HG03175 (cell line): ENCODE measurements at regions not wholly inside any gene's neighbourhood (a gene's known extent, or its start where the extent isn't known, plus 50 kb on each side); places are given as distances from the start of the nearest gene placed in this dataset.

Experiments
- ATAC-seq: cut with Tn5 transposase; IDR thresholded peaks from one replicate; pipeline ENCODE4 v1.9.1; 2021; ENCODE audit warnings: mild to moderate bottlenecking, moderate library complexity; ENCODE audit not compliant: unreplicated experiment

GRCh38 chr4:62913065-62913464 lies 1496.2 kb downstream of the TECRL start:
- no peak for ATAC-seq

GRCh38 chr4:62912531-62912930 lies 1496.7 kb downstream of the TECRL start:
- ATAC-seq = no peak

DNA sequence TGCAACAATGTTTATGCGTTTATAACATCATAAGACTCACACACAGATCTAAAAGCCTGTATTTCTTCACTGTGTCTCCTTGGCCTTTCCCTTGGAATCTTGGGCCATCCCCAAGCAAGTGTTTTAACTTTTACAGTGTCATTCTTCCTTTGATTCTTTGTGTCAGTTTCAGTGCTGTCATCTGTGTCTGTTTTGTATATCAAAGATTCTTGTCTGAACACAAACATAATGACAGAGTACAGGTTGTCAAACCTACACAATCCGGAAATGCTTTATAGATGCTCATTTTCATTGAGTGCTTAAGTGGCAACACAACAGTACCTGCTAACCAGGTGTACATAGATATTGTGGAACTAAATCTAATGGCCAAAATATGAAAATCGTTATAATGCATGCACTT lies 1500.0 kb downstream of the TECRL start:
- ATAC-seq = no peak

DNA sequence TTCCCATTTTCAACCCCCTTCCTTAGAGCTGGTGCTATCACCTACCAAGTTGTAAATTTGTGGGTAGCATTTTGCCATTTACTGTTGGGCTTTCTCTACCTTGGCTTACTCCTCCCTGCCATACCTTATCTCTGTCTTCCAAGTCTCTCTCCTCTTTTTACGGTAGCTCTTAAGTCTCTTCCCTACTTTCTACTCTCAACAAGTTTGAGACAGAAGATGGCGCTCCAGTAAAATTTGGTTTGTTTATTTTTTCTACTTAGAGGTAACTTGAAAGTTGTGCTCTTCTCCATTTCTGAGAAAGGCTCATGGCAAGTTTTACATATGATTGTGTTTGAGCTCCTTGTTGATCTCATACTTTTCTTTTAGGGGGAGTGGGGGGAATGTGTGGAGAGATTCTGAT lies 1508.1 kb downstream of the TECRL start:
- no peak for ATAC-seq

- ATAC-seq = no peak
Measured at GRCh38 chr4:62899646-62900364, 1509.4 kb downstream of the TECRL start.

DNA sequence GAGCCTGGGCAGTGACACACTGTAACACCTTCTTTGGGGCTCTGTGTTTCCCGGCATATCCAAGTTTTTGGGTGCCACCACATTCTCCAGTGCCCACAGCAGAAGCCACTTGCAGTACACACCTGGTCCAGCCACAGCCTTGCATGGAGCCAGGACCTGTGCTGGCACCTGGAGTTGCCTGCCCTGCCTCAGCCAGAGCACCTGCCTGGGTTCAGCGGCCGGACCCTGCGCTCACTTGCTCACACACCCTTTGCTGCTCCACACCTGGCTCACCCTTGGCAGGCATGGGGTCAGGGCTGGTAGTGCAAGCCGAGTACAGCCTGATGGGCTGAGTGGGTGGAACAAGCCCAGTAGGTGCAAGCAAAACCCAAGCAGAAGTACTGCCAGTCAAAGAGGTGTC lies 1511.1 kb downstream of the TECRL start:
- no peak for ATAC-seq

DNA sequence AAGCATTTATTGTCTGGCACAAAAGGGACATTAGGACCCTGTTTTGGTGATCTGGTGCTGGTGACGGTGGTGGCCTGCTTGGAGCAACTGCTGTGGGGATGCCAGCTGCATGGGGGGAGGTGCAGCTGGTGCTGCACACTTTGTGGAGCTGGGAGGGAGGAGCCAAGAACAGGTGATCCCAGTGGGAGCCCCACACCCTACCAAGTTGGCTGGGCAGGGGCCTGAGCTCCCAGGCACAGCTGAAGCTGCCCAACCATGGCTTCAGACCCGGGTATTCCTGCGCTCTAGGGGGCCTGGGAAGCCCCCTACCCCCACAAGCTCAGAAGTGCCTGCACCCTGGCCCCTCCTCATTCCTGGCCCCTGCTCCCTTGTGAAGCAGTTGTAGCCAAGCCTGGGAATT lies 1512.5 kb downstream of the TECRL start:
- ATAC-seq = no peak

DNA sequence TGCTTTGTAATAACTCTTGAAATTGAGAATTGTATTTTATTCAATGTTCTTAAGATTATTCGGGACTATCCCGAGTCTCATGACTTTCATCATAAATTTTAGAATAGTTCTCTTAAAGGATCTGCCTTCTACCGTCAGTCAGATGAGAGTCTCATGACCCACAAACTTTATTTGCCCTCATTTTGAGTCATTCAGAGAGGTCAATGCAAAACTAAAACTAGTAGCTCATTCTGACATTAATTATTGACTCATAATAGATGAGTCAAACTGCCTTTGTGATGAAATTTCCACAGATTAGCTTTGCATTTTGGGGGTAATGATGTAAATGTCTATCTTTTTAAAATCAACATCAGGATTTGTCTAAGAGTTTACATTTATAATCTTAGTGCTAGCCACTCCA lies 1527.3 kb downstream of the TECRL start:
- no peak for ATAC-seq

- no peak for ATAC-seq
Measured at GRCh38 chr4:62881210-62881609, 1528.0 kb downstream of the TECRL start.

- no peak for ATAC-seq
Measured at GRCh38 chr4:62872856-62873255, 1536.4 kb downstream of the TECRL start.

- no peak for ATAC-seq
Measured at GRCh38 chr4:62871078-62871477, 1538.2 kb downstream of the TECRL start.

DNA sequence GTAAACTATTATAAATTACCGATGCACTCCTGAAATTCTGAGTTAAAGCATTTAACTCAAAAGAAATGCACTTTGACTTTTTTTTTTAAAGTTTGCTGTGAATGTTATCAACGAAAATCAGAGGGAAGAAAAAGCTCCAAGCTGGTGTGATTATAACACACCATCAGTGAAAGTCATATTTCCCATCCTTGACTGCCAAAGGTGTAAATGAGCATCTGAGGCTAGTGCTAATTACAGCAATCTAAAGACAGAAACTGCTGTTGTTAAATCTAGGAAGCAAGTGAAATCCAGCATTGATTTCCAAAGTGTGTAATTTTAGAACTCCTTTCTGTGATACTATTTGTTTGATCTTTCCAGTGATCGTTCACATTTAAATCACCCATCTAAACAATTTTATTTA lies 1538.8 kb downstream of the TECRL start:
- ATAC-seq = no peak

DNA sequence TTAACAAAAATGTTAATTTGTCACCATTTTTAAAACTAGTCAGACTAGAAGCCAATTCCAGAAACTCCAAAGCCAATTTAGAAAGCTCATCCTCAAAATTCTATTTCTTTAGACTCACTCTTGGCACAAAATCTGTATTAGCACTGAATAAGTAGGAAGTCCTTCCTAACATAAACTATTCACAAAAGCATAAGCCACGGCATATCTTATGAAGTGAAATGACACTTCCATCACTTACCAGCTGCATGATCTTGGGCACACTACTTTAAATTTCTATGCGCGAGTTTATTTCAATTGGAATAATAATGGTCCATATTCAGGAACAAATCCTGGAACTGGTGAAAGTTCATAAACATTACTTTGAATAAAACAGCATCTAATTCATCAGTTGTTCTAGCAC lies 1544.0 kb downstream of the TECRL start:
- ATAC-seq = no peak

DNA sequence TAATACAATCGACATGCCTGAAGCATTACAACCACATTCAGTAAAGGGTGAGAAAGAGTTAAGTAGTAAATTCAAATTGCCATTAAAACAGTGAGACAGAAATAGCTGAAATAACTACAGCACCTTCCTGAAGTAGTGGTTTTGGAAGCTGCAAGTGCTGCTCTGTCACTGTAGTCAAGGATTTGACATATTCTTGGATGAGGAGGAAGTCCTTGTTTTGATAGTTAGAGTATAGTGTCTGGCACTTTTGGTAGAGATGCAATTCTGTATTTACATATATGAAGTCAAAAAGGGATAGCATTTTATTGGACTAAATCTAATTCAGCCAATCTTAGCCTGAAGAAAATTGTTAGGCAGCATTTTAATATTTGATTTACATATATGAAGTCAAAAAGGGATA lies 1559.6 kb downstream of the TECRL start:
- no peak for ATAC-seq

- ATAC-seq = no peak
Measured at GRCh38 chr4:62835631-62836030, 1573.6 kb downstream of the TECRL start.

DNA sequence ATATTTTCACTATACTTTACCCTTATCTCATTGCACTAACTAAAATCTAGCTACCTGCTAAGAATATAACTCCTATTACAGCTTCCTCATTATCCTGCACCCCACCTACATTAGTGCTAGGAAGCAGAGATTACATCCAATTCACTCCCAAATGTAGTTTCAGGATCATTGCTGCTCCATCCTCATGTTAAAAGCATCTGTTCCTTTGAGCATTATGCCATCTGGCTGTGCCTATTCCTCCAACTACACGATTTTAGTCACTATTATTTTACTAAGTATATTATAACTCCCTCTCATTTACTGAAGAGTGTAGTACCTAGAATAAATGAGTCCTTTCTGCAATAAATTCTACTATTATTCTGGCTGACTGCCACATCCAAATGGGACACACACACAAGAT lies 1586.9 kb downstream of the TECRL start:
- ATAC-seq = no peak

DNA sequence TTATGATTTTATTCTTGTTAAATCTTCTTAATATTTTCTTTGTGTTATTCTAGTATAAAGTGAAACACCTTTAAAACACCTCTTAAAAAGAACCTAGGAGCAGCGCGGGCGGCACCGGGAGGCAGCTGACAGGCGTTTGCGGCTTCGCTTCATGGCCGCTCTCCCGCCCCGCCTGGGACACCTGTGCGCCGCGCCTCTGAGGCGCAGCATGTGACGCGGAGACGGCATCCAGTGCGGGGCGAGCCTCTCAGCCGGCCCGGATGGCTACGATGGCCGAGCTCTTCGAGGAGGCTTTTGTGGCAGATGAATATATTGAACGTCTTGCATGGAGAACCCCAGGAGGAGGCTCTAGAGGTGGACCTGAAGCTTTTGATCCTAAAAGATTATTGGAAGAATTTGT lies 1592.7 kb downstream of the TECRL start:
- no peak for ATAC-seq

GRCh38 chr4:62814510-62815047 lies 1594.7 kb downstream of the TECRL start:
- no peak for ATAC-seq

DNA sequence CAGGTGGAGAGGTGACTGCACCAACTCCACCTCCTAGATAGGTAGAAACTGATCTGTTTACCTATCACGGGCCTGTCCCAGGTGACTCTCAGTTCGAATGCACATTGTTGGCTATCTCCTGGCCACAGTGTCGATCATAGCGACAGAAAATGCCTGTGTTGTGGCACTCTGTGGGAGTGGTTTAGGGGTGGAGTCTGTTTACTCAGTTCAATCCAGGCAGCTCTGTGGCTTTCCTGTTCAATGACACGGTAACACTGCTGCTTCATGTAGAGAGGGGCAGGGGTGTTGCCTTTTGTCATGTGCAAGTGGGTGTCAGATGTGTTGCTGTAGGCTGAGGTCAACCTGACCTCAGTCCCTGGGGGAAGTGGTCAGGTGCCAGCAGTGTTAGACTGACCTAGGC lies 1602.4 kb downstream of the TECRL start:
- ATAC-seq = no peak

DNA sequence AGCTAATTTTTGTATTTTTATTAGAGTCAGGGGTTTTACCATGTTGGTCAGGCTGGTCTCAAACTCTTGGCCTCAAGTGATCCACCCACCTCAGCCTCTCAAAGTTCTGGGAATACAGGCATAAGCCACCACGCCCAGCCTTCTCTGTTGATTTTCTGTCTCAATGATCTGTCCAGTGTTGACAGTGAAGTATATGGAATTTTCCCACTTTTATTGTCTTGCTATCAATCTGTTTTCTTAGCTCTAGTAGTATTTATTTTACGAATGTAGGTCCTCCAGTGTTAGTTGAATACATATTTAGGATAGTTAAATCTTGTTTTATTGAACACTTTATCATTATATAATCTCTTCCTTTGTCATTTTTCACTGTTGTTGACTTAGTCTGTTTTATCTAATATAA lies 1603.9 kb downstream of the ADGRL3 start:
- ATAC-seq = no peak

DNA sequence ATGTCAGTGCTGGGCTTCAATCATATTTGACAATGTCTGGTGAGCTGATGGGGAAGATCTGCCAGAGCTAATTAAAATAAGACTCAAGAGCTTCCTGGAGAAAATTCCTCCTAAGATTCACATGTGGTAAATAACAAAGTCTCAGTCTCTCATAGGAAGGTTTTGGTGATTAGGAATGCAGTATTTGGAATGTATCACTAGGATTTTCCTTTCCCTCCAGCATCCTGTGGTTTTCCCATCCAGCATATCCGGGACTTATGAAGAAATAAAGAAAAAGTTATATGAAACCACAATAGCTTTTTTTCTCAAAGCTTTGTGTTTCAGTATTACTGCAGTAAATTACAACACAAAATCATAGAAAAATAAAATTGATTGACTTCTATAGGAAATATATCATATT lies 1597.1 kb downstream of the ADGRL3 start:
- ATAC-seq = no peak

- ATAC-seq = no peak
Measured at GRCh38 chr4:62791386-62791785, 1591.3 kb downstream of the ADGRL3 start.

GRCh38 chr4:62771983-62772557 lies 1571.9 kb downstream of the ADGRL3 start:
- ATAC-seq = no peak
